H9 (cell line): ENCODE measurements at regions not wholly inside any gene's neighbourhood (a gene's known extent, or its start where the extent isn't known, plus 50 kb on each side); places are given as distances from the start of the nearest gene placed in this dataset.

Source experiments
- DNase-seq: peaks from one replicate; pipeline ENCODE4 v3.0.0-alpha.2; 2017
- H2AFZ ChIP-seq: one replicate; pipeline ENCODE4 v1.6.1; 2013; ENCODE audit warnings: mild to moderate bottlenecking, low read length, control low read depth, moderate library complexity
- H2AK5ac ChIP-seq: 2 replicates; pipeline ENCODE4 v1.6.1; 2013; ENCODE audit warnings: low read length, control low read depth, mixed read lengths; ENCODE audit not compliant: insufficient read length
- H2BK120ac ChIP-seq: one replicate; pipeline ENCODE4 v1.6.1; 2013; ENCODE audit warnings: low read depth, mild to moderate bottlenecking, low read length, control low read depth, inconsistent platforms; ENCODE audit not compliant: poor library complexity, severe bottlenecking
- H2BK12ac ChIP-seq: 2 replicates; pipeline ENCODE4 v1.6.1; 2013; ENCODE audit warnings: low read length, control low read depth, mixed read lengths, low read depth; ENCODE audit not compliant: insufficient read length
- H2BK15ac ChIP-seq: 2 replicates; pipeline ENCODE4 v1.6.1; 2013; ENCODE audit warnings: low read depth, low read length, control low read depth
- H2BK20ac ChIP-seq: one replicate; pipeline ENCODE4 v1.6.1; 2013; ENCODE audit warnings: low read depth, mild to moderate bottlenecking, low read length, control low read depth, inconsistent platforms; ENCODE audit not compliant: poor library complexity, severe bottlenecking
- H2BK5ac ChIP-seq: 2 replicates; pipeline ENCODE4 v1.6.1; 2013; ENCODE audit warnings: low read length, control low read depth, mixed read lengths; ENCODE audit not compliant: insufficient read length
- H3K14ac ChIP-seq: 2 replicates; pipeline ENCODE4 v1.6.1; 2013; ENCODE audit warnings: low read length, control low read depth; ENCODE audit not compliant: insufficient read depth
- H3K18ac ChIP-seq: 2 replicates; pipeline ENCODE4 v1.6.1; 2013; ENCODE audit warnings: low read depth, mild to moderate bottlenecking, mixed read lengths, low read length, control low read depth; ENCODE audit not compliant: insufficient read length
- H3K23ac ChIP-seq: 2 replicates; pipeline ENCODE4 v1.6.1; 2013; ENCODE audit warnings: low read length, control low read depth, mixed read lengths, low read depth; ENCODE audit not compliant: insufficient read length
- H3K23me2 ChIP-seq: 2 replicates; pipeline ENCODE4 v1.6.1; 2013; ENCODE audit warnings: low read depth, mild to moderate bottlenecking, mixed read lengths, low read length, control low read depth; ENCODE audit not compliant: insufficient read length, poor library complexity, severe bottlenecking
- H3K27ac ChIP-seq: 2 replicates; pipeline ENCODE4 v1.5.1; 2013; ENCODE audit warnings: low read length, control low read depth, mixed read lengths, low read depth; ENCODE audit not compliant: insufficient read length
- H3K27me3 ChIP-seq: 2 replicates; pipeline ENCODE4 v1.6.1; 2013; ENCODE audit warnings: low read length, control low read depth, inconsistent platforms; ENCODE audit not compliant: insufficient read depth
- H3K4ac ChIP-seq: 2 replicates; pipeline ENCODE4 v1.6.1; 2013; ENCODE audit warnings: low read depth, mild to moderate bottlenecking, control low read depth, inconsistent platforms, low read length, moderate library complexity
- H3K4me1 ChIP-seq: 2 replicates; pipeline ENCODE4 v1.6.1; 2013; ENCODE audit warnings: low read length, control low read depth, inconsistent platforms; ENCODE audit not compliant: insufficient read depth
- H3K4me2 ChIP-seq: 2 replicates; pipeline ENCODE4 v1.6.1; 2013; ENCODE audit warnings: low read length, control low read depth, mixed read lengths; ENCODE audit not compliant: insufficient read length, insufficient read depth
- H3K56ac ChIP-seq: 2 replicates; pipeline ENCODE4 v1.6.1; 2013; ENCODE audit warnings: low read depth, mild to moderate bottlenecking, mixed read lengths, low read length, control low read depth; ENCODE audit not compliant: insufficient read length
- H3K79me1 ChIP-seq: 2 replicates; pipeline ENCODE4 v1.6.1; 2013; ENCODE audit warnings: low read depth, mild to moderate bottlenecking, moderate library complexity, low read length, control low read depth, inconsistent platforms; ENCODE audit not compliant: insufficient read depth, poor library complexity, severe bottlenecking
- H3K79me2 ChIP-seq: 2 replicates; pipeline ENCODE4 v1.6.1; 2013; ENCODE audit warnings: low read length, control low read depth, inconsistent platforms; ENCODE audit not compliant: insufficient read depth
- H3K9ac ChIP-seq: 2 replicates; pipeline ENCODE4 v1.6.1; 2013; ENCODE audit warnings: low read length, control low read depth, mixed read lengths; ENCODE audit not compliant: insufficient read length; ENCODE audit errors: extremely low read depth
- H3K9me3 ChIP-seq: one replicate; pipeline ENCODE4 v1.6.1; 2013; ENCODE audit warnings: low read depth, low read length, inconsistent platforms; ENCODE audit not compliant: control insufficient read depth
- H3T11ph ChIP-seq: one replicate; pipeline ENCODE4 v1.6.1; 2013; ENCODE audit warnings: mild to moderate bottlenecking, low read length, control low read depth, inconsistent platforms
- H4K20me1 ChIP-seq: one replicate; pipeline ENCODE4 v1.6.1; 2013; ENCODE audit not compliant: control insufficient read depth, insufficient read length, insufficient read depth
- H4K5ac ChIP-seq: 2 replicates; pipeline ENCODE4 v1.6.1; 2013; ENCODE audit warnings: low read depth, mild to moderate bottlenecking, mixed read lengths, low read length, control low read depth; ENCODE audit not compliant: insufficient read length
- H4K8ac ChIP-seq: replicated peaks from 2 replicates; pipeline ENCODE4 v1.6.1; 2013; ENCODE audit warnings: low read length, control low read depth, mixed read lengths, low read depth; ENCODE audit not compliant: insufficient read length
- H4K91ac ChIP-seq: 2 replicates; pipeline ENCODE4 v1.6.1; 2013; ENCODE audit warnings: low read depth, mild to moderate bottlenecking, moderate library complexity, mixed read lengths, low read length, control low read depth; ENCODE audit not compliant: insufficient read length
- H3K27ac Mint-ChIP-seq, 3 experiments: 2 replicates in 2 of 3; 3 replicates in 1 of 3; pipeline ENCODE4 v1.8.0; 2020 to 2021; ENCODE audit warnings: mixed read lengths in 3 of 3, mild to moderate bottlenecking in 1 of 3, moderate library complexity in 1 of 3
- H3K27me3 Mint-ChIP-seq: 2 replicates; pipeline ENCODE4 v1.8.0; 2021; ENCODE audit warnings: low read depth, mild to moderate bottlenecking, moderate library complexity, mixed read lengths
- H3K36me3 Mint-ChIP-seq, 3 experiments: 2 replicates in 2 of 3; 3 replicates in 1 of 3; pipeline ENCODE4 v1.8.0; 2020 to 2021; ENCODE audit warnings: low read depth in 3 of 3, mixed read lengths in 3 of 3; ENCODE audit not compliant: insufficient read depth in 1 of 3
- H3K4me1 Mint-ChIP-seq, 2 experiments: 2 replicates each; pipeline ENCODE4 v1.8.0; 2020; ENCODE audit warnings: mixed read lengths in 2 of 2
- H3K4me3 Mint-ChIP-seq, 2 experiments: 2 replicates in 1 of 2; 3 replicates in 1 of 2; pipeline ENCODE4 v1.8.0; 2020 to 2021; ENCODE audit warnings: mild to moderate bottlenecking in 2 of 2, mixed read lengths in 2 of 2, moderate library complexity in 1 of 2
- H3K9me3 Mint-ChIP-seq, 2 experiments: 2 replicates in 1 of 2; 3 replicates in 1 of 2; pipeline ENCODE4 v1.8.0; 2020; ENCODE audit warnings: mild to moderate bottlenecking in 2 of 2, mixed read lengths in 2 of 2, moderate library complexity in 1 of 2
- TF ChIP-seq, protein P1 (sequence below): fragments of 200-600 bp; sonication (generic); conservative IDR thresholded peaks from 3 replicates; pipeline ENCODE4 v1.8.0; 2021; ENCODE audit warnings: antibody characterized with exemption, mild to moderate bottlenecking

DNA sequence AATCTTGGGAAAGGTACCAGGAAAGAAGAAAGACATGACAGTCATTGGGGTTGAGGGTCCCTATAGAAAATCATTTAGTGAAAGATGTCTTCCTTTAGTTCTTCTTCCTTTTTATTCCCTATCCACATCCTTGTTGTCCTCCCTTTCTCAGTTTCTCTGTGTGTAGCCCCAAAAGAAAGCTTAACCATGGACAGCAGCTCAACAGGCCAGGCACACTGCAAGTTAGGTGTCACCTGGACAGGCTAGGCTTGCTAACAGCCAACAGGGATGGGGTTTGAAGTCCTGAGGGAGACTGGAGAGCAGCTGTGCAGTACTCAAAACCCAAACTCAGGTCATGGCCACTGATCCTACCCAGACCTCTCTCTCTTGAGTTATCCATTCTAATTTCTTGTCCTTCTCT is 543.1 kb downstream of the TUSC7 start:
- H3K18ac ChIP-seq, result no peak overlapping the region

More for the DNA sequence above, 543.1 kb downstream of the TUSC7 start:
- no peak overlapping the region for H2BK5ac ChIP-seq
- H4K91ac ChIP-seq, result no peak overlapping the region
- DNase-seq, result no peak
- H3K4ac ChIP-seq, result no peak overlapping the region
- H3K9ac ChIP-seq, result no peak overlapping the region
- no peak overlapping the region for H2BK20ac ChIP-seq
- H3T11ph ChIP-seq, result no peak overlapping the region
- no peak overlapping the region for H2BK12ac ChIP-seq
- Mint-ChIP-seq H3K36me3 (no peaks in the 10 kb centered on the region), H3K27me3 (no peaks in the 10 kb centered on the region), H3K4me3 (no peak overlapping the region), H3K27ac (no peak overlapping the region; a peak in 1 of 7 replicates), H3K9me3 (no peaks in the 10 kb centered on the region), H3K4me1 (peaks cover 4 to 10% of the 10 kb centered on the region in 2 experiments; a peak in 2 of 4 replicates)
- no peak overlapping the region for H3K4me2 ChIP-seq
- H3K23ac ChIP-seq, result no peak overlapping the region
- H2AK5ac ChIP-seq, result no peak overlapping the region
- H2BK120ac ChIP-seq, result no peak overlapping the region
- H3K79me2 ChIP-seq, result no peaks in the 10 kb centered on the region
- no peaks in the 10 kb centered on the region for H3K4me1 ChIP-seq
- no peak overlapping the region for H4K5ac ChIP-seq
- H3K23me2 ChIP-seq, result no peaks in the 10 kb centered on the region
- no peak overlapping the region for H4K8ac ChIP-seq
- no peaks in the 10 kb centered on the region for H4K20me1 ChIP-seq
- no peaks in the 10 kb centered on the region for H3K79me1 ChIP-seq
- H2BK15ac ChIP-seq, result no peak overlapping the region
- no peak overlapping the region for H3K27ac ChIP-seq
- no peaks in the 10 kb centered on the region for H3K9me3 ChIP-seq
- TF ChIP-seq, protein P1, sequence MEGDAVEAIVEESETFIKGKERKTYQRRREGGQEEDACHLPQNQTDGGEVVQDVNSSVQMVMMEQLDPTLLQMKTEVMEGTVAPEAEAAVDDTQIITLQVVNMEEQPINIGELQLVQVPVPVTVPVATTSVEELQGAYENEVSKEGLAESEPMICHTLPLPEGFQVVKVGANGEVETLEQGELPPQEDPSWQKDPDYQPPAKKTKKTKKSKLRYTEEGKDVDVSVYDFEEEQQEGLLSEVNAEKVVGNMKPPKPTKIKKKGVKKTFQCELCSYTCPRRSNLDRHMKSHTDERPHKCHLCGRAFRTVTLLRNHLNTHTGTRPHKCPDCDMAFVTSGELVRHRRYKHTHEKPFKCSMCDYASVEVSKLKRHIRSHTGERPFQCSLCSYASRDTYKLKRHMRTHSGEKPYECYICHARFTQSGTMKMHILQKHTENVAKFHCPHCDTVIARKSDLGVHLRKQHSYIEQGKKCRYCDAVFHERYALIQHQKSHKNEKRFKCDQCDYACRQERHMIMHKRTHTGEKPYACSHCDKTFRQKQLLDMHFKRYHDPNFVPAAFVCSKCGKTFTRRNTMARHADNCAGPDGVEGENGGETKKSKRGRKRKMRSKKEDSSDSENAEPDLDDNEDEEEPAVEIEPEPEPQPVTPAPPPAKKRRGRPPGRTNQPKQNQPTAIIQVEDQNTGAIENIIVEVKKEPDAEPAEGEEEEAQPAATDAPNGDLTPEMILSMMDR, result no peak
- no peak overlapping the region for H3K14ac ChIP-seq
- H2AFZ ChIP-seq, result no peak overlapping the region
- no peak overlapping the region for H3K56ac ChIP-seq
- no peaks in the 10 kb centered on the region for H3K27me3 ChIP-seq
